ENCODE measurements at regions not wholly inside any gene's neighbourhood (a gene's known extent, or its start where the extent isn't known, plus 50 kb on each side); places are given as distances from the start of the nearest gene placed in this dataset.

DNA sequence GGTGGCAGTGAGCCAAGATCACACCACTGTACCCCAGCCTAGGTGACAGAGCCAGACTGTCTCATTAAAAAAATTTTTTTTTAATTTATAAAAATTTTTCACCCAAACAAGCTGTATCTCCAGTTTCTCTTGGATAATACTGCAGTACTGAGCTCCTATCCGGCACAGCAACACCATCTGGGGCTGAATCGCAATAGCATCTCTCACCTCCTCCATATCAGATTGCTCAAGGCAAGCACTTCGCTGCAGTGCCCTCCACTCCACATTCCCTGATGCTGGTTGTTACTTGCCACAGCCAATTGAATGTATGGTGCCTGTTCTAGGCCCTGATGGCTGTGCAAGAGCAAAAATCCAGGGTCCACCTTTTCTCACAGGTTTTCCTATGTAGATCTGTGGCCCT is 69.3 kb upstream of the FAM241A start:
- H3K36me3 ChIP-seq (ENCODE audit: control insufficient read depth, insufficient read depth, low read length): no peaks in the 10 kb centered on the region
- H3K4me1 ChIP-seq (replicated peaks in 1 of 2; ENCODE audit: control insufficient read depth in 2 of 2, insufficient read depth in 2 of 2, low read length in 2 of 2): no peaks in the 10 kb centered on the region
- no peak overlapping the region for H3K27ac ChIP-seq (ENCODE audit: extremely low read depth, low read depth, low read length)
- H3K9me3 ChIP-seq (replicated peaks; ENCODE audit: control insufficient read depth, insufficient read depth, low read depth, low read length): no peaks in the 10 kb centered on the region
- BruUV-seq (replicated peaks): no TSS peak
- TF ChIP-seq ZNF717 (CRISPR knock-in tag; IDR thresholded peaks at IDR 0.05) (no peak), SMAD3 (CRISPR knock-in tag; conservative IDR thresholded peaks at IDR 0.05) (no peak), ZNF217 (CRISPR knock-in tag; IDR thresholded peaks at IDR 0.05) (no peak), ZNF165 (CRISPR knock-in tag; IDR thresholded peaks at IDR 0.05; ENCODE audit: borderline replicate concordance) (no peak), CBFA2T3 (IDR thresholded peaks at IDR 0.05) (no peak), POLR3A (IDR thresholded peaks at IDR 0.05; ENCODE audit: borderline replicate concordance, extremely low read depth, insufficient read depth, insufficient read length) (no peak), MXI1 (IDR thresholded peaks at IDR 0.05; ENCODE audit: low read depth, low read length) (no peak), GTF2A2 (tag; IDR thresholded peaks at IDR 0.05) (no peak), ZNF583 (CRISPR knock-in tag; IDR thresholded peaks at IDR 0.05) (no peak)
- TF ChIP-seq, protein P1, sequence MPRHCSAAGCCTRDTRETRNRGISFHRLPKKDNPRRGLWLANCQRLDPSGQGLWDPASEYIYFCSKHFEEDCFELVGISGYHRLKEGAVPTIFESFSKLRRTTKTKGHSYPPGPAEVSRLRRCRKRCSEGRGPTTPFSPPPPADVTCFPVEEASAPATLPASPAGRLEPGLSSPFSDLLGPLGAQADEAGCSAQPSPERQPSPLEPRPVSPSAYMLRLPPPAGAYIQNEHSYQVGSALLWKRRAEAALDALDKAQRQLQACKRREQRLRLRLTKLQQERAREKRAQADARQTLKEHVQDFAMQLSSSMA (CRISPR knock-in tag; IDR thresholded peaks at IDR 0.05): no peak
- TF ChIP-seq, protein P2, sequence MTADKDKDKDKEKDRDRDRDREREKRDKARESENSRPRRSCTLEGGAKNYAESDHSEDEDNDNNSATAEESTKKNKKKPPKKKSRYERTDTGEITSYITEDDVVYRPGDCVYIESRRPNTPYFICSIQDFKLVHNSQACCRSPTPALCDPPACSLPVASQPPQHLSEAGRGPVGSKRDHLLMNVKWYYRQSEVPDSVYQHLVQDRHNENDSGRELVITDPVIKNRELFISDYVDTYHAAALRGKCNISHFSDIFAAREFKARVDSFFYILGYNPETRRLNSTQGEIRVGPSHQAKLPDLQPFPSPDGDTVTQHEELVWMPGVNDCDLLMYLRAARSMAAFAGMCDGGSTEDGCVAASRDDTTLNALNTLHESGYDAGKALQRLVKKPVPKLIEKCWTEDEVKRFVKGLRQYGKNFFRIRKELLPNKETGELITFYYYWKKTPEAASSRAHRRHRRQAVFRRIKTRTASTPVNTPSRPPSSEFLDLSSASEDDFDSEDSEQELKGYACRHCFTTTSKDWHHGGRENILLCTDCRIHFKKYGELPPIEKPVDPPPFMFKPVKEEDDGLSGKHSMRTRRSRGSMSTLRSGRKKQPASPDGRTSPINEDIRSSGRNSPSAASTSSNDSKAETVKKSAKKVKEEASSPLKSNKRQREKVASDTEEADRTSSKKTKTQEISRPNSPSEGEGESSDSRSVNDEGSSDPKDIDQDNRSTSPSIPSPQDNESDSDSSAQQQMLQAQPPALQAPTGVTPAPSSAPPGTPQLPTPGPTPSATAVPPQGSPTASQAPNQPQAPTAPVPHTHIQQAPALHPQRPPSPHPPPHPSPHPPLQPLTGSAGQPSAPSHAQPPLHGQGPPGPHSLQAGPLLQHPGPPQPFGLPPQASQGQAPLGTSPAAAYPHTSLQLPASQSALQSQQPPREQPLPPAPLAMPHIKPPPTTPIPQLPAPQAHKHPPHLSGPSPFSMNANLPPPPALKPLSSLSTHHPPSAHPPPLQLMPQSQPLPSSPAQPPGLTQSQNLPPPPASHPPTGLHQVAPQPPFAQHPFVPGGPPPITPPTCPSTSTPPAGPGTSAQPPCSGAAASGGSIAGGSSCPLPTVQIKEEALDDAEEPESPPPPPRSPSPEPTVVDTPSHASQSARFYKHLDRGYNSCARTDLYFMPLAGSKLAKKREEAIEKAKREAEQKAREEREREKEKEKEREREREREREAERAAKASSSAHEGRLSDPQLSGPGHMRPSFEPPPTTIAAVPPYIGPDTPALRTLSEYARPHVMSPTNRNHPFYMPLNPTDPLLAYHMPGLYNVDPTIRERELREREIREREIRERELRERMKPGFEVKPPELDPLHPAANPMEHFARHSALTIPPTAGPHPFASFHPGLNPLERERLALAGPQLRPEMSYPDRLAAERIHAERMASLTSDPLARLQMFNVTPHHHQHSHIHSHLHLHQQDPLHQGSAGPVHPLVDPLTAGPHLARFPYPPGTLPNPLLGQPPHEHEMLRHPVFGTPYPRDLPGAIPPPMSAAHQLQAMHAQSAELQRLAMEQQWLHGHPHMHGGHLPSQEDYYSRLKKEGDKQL (CRISPR knock-in tag; IDR thresholded peaks at IDR 0.05; ENCODE audit: borderline replicate concordance): no peak
- TF ChIP-seq, protein P3, sequence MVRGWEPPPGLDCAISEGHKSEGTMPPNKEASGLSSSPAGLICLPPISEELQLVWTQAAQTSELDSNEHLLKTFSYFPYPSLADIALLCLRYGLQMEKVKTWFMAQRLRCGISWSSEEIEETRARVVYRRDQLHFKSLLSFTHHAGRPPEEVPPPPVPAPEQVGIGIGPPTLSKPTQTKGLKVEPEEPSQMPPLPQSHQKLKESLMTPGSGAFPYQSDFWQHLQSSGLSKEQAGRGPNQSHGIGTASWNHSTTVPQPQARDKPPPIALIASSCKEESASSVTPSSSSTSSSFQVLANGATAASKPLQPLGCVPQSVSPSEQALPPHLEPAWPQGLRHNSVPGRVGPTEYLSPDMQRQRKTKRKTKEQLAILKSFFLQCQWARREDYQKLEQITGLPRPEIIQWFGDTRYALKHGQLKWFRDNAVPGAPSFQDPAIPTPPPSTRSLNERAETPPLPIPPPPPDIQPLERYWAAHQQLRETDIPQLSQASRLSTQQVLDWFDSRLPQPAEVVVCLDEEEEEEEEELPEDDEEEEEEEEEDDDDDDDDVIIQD (CRISPR knock-in tag; IDR thresholded peaks at IDR 0.05): no peak
- in situ Hi-C loops (cut with MboI): no loop called here
- DNase-seq (ENCODE audit: extremely low read depth in 1 of 4, low spot score in 3 of 4): no peak
- ATAC-seq: 0 out of 3 replicates have a peak, but pooled peaks have one; percentile 25
- POLR2A ChIA-PET: no interaction called here
- no peak overlapping the region for H3K4me3 ChIP-seq
- CTCF ChIA-PET (ENCODE audit: low intra/inter-chr PET ratio): no interaction called here
- H3K9me1 ChIP-seq (ENCODE audit: control insufficient read depth, insufficient read depth, low read length): no peaks in the 10 kb centered on the region
- H3K4me2 ChIP-seq (ENCODE audit: insufficient read depth, low read length): no peak overlapping the region
- no peak for FAIRE-seq
- H3K9ac ChIP-seq (ENCODE audit: insufficient read depth in 1 of 2, low read depth in 2 of 2, low read length in 2 of 2): no peak overlapping the region
- no peak overlapping the region for H2AFZ ChIP-seq (ENCODE audit: low read depth, low read length)
- WGBS (ENCODE audit: insufficient coverage, low coverage, missing lambda C conversion rate): 23% methylated on average over 3 of the region's 3 CpGs
- intact Hi-C loops (cut with micrococcal nuclease): loop anchor here (1.0 to 5.0 kb wide), 2 partner anchors 159 to 446 kb away; no protein-coding TSS in a partner anchor
- H3K79me2 ChIP-seq (ENCODE audit: control insufficient read depth, insufficient read depth, low read length): no peaks in the 10 kb centered on the region
- no peaks in the 10 kb centered on the region for H3K27me3 ChIP-seq (ENCODE audit: control insufficient read depth in 2 of 2, insufficient read depth in 2 of 2, low read length in 2 of 2)
- H4K20me1 ChIP-seq (replicated peaks; ENCODE audit: control insufficient read depth, insufficient read depth, low read length): no peaks in the 10 kb centered on the region
